HG03521 (cell line): ENCODE measurements at regions not wholly inside any gene's neighbourhood (a gene's known extent, or its start where the extent isn't known, plus 50 kb on each side); places are given as distances from the start of the nearest gene placed in this dataset.

Source experiments
- ATAC-seq: cut with Tn5 transposase; IDR thresholded peaks from one replicate; pipeline ENCODE4 v1.9.1; 2021; ENCODE audit warnings: mild to moderate bottlenecking, moderate library complexity; ENCODE audit not compliant: unreplicated experiment

DNA sequence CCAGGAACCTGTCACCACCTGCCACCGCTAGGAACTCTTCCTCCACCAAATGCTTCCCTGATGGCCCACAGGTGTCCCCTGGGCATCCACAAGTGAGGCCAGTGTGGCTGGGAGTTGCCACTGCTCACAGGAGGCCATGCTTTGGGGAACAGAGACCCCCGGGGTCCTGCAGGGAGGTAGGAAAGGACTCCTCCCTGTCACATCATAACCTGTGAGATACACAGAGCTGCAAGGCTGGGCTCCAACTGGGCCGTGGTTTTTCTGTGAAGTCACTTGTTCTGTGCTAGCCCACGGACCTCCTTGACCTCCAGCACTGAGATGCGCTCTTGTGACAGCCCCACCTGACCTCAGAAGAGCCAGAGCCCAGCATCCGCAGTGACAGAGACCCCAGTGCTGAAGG is 311.2 kb downstream of the C16orf95 start:
- ATAC-seq = no peak

- no peak for ATAC-seq
Measured at GRCh38 chr16:87006789-87007745, 310.1 kb downstream of the C16orf95 start.

DNA sequence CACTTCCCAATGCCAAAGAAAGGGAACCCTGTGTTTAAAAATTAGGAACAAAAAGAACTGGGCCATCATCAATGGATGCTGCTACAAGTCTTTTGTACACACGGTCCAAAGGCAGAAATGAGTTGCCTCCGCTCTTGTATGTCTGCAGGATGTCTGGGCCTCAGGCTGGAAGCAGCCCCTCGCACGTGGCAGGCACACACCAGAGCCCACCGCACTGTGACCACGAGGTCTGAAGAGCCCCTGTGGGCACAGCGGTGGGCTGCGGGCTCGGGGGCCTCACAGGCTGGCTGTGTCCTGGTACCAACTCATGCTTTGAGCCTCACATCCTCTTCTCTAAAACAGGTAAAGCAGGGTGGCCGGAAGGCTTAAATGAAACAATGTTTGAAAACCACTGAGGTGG is 309.3 kb downstream of the C16orf95 start:
- ATAC-seq = no peak

- ATAC-seq = no peak
Measured at GRCh38 chr16:87008664-87009063, 308.5 kb downstream of the C16orf95 start.

GRCh38 chr16:87012954-87013938 is 303.9 kb downstream of the C16orf95 start:
- no peak for ATAC-seq

DNA sequence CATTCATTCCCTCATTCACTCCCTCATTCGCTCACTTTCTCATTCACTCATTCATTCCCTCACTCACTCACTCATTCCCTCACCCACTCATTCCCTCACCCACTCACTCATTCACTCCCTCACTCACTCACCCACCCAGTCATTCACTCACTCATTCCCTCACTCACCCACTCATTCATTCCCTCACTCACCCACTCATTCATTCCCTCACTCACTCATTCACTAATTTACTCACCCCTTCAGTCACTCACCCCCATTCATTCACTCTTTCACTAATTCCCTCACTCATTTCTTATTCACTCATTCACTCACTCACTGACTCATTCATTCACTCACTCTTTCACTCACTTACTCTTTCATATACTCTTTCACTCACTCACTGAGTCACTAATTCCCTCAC is 303.1 kb downstream of the C16orf95 start:
- no peak for ATAC-seq

DNA sequence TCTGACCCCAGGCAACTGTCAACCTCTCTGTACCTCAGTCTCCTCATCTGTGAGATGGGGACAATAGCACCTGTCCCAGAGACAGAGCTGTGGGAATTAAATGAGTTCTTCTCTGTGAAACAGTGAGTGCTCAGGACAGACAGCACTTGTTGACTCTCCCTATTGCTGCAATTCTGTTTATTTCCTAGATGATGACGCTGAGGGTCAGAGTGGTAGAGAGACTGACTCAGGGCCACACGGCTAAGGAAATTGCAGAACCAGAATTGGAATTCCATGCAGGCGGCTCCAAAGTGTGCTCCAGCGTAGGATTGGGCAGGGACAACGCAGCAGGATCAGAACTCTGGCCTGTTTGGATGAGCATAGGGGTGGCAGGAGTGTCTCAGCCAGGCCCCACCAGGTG is 302.2 kb downstream of the C16orf95 start:
- ATAC-seq = no peak

- no peak for ATAC-seq
Measured at GRCh38 chr16:87016046-87017035, 300.9 kb downstream of the C16orf95 start.

GRCh38 chr16:87017371-87018012 is 299.7 kb downstream of the C16orf95 start:
- no peak for ATAC-seq

DNA sequence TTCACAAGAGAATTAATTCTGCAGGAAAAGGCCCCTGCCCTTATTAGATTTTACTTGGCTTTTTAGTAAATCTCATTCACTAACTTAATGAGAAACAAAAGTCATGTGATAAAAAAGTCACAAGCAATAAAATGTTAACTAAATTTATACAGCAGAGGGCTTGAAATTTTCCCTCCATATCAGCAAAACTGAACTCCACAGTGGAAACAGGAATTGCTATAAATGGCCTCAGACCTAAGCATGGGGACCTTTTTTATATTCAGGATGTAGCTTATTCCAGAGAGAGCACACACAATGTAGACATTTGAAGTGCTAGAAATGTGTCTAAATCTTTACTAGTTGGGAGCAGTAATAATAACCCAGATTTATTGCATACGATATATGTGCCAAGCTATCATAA is 291.5 kb downstream of the C16orf95 start:
- ATAC-seq = no peak

DNA sequence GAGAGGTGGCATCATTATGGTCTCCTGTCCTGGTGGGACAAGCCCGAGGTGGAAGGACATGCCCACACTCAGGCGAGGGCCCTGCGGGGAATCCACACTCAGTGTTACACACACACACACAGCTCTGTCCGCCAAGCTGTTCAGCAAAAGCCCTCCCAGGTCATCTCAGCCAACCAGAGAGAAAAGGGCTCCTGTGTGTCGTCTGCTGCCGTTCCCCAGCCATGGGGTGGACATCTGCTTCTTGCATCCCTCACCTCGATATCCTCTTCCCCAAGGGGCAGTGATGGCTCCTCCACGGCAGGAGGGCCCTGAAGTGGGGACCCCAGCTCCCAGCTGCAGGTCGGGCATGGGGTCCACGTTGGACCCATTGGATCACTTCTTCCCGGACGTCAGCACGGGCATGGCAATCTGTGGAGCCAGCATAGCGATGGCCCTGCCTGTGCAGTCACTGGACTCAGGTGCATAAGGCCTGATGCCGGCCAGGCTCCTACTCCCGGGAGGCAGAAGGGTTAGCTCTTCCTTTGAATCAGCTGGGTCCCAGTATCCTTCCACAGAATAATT is 290.1 kb downstream of the C16orf95 start:
- ATAC-seq = no peak

DNA sequence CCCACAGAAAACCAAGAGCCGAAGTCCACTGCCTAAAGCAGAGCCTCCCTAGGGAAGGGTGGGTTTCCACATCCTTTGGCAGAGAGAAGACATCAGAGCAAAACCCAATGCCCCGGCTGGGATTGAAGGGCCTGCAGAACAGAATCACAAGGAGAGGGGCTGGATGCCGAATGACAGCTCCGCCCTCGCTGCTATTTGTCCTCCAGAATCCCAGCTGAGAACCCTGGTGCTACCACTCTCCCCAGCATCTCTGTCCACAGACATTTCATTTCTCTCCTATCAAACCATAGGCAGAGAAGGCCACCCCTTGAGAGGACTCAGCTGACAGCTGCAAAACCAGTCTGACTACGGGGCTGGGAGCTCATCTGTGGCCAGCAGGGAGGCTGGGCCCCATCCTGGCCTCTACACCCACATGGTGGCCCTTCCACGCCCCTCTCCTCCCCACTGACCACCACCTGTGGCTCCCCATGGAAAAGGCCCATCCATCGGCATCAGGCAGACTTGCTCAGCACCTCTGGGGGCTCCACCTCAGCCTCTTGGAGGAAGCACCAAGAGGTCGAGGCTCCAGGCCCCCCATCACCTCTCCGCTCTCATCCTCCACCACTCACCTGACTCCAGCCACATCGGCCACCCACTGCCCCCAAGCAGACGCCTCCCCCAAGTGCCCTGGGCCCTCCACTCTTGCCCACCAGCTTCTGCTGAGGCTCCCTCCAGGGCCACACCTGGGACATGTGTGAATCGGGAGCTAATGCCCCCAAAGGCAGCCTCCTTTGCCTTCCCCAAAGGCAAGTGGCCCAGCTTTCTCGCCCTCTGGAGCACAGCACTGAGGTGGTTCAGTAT is 288.5 kb downstream of the C16orf95 start:
- ATAC-seq = no peak

DNA sequence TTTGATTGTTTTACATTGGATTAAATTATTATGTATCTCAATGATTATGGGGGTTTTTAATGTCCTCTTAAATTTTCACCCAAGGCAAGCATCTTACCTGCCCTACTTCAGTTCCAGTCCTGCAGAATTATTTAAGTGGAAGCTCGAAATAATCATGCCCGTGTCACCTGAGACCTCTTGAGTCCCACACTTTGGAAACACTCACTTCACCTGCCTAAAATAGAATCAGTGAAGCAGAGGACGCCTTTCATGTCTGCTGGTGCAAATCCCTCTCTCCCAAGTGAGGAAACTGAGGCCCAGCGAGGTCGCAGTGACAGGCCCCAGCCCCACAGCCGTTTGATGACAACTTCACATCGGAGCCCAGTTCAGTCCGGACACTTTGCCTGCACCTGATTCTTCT is 284.6 kb downstream of the C16orf95 start:
- no peak for ATAC-seq

DNA sequence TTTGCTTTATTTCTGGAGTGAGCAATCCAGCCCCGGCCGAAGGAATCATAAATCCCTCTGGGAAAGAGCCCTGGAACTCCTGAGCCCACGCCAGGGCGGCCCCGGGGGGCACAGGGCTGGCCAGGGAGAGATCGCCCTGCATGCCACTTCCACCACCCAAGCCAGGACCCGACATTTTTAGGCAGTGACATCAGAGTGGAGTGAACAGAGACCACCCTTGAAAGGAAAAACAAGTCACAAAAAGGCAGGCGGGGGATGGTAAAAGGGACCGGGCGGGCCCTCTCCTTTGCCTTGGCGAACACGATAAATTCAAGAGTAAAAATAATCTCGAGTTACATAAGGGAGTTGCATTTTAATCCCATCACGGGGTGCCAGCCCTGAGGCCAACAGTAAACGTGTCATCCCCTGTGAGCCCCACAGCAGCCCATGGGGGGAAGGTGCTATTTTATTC is 284.1 kb downstream of the C16orf95 start:
- ATAC-seq = no peak

GRCh38 chr16:87033541-87034300 is 283.5 kb downstream of the C16orf95 start:
- ATAC-seq = no peak

DNA sequence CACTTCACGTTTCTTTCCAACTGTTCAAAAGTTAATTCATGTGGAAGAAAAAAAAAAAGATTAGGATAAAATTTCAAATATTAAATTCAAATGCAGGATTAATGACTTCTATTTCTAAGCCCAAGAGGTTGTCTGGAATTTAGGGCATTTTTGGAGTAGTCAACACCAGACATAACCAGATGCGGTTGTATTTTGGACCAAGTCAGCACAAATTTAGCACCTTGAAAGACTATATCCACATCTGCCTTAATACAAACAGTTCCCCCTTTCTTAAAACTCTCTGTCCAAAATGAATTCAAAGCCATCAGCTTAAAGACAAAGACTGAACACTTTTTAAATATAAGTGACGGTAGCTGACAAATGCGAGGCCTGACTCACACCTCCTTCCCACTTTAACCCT is 282.9 kb downstream of the C16orf95 start:
- ATAC-seq = no peak

DNA sequence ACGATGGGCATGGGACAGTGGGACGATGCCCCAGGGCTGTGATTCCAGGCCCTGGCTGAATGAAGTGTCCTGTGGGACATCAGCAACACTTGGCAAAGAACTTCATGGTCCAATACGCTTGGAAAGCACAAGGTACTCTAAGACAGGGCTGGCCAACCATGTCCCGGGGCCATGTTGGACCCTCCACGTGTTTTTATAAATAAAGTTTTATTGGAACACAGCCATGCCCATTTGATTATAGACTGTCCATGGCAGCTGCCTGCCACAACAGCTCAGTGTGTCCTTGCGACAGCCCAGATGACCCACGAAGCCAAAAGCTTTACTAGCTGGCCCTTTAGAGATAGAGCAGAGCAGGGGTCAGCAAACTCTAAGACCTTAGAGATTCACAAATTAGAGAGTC is 282.1 kb downstream of the C16orf95 start:
- no peak for ATAC-seq

- ATAC-seq = no peak
Measured at GRCh38 chr16:87037012-87037411, 280.2 kb downstream of the C16orf95 start.
